IMR-90 (cell line): ENCODE measurements at regions not wholly inside any gene's neighbourhood (a gene's known extent, or its start where the extent isn't known, plus 50 kb on each side); places are given as distances from the start of the nearest gene placed in this dataset.

Source experiments
- BHLHE40 ChIP-seq: fragments of 150-350 bp; IDR thresholded peaks from 2 replicates; pipeline ENCODE4 v1.6.1; 2016; ENCODE audit warnings: mild to moderate bottlenecking, low read depth, low read length
- CEBPB ChIP-seq: IDR thresholded peaks from 2 replicates; pipeline ENCODE4 v1.6.1; 2012; ENCODE audit warnings: low read depth, low read length, improper control_type of control experiment
- FOS ChIP-seq: fragments of 150-350 bp; IDR thresholded peaks from 2 replicates; pipeline ENCODE4 v1.6.1; 2016; ENCODE audit warnings: low read depth, low read length
- MAZ ChIP-seq: IDR thresholded peaks from 2 replicates; pipeline ENCODE4 v1.6.1; 2012; ENCODE audit warnings: low read depth, mild to moderate bottlenecking, low read length, improper control_type of control experiment, moderate library complexity, borderline replicate concordance
- MXI1 ChIP-seq: IDR thresholded peaks from 2 replicates; pipeline ENCODE4 v1.6.1; 2012; ENCODE audit warnings: low read depth, mild to moderate bottlenecking, low read length, moderate library complexity, borderline replicate concordance
- NFE2L2 ChIP-seq: fragments of 150-350 bp; IDR thresholded peaks from 2 replicates; pipeline ENCODE4 v1.6.1; 2016; ENCODE audit warnings: low read depth, mild to moderate bottlenecking, low read length
- POLR2A ChIP-seq: IDR thresholded peaks from 2 replicates; pipeline ENCODE4 v1.6.1; 2012; ENCODE audit warnings: mild to moderate bottlenecking, low read depth, low read length
- RAD21 ChIP-seq: IDR thresholded peaks from 2 replicates; pipeline ENCODE4 v1.6.1; 2012; ENCODE audit warnings: low read length, improper control_type of control experiment
- RCOR1 ChIP-seq: IDR thresholded peaks from 2 replicates; pipeline ENCODE4 v1.6.1; 2012; ENCODE audit warnings: mild to moderate bottlenecking, low read length, improper control_type of control experiment; ENCODE audit not compliant: insufficient replicate concordance
- SMC3 ChIP-seq: fragments of 150-350 bp; IDR thresholded peaks from 2 replicates; pipeline ENCODE4 v1.6.1; 2016; ENCODE audit warnings: low read depth, mild to moderate bottlenecking, antibody characterized with exemption, low read length, moderate library complexity
- TF ChIP-seq, protein P1 (sequence below): conservative IDR thresholded peaks from 2 replicates; pipeline ENCODE4 v1.5.1; 2012; ENCODE audit warnings: mild to moderate bottlenecking, low read depth, low read length, improper control_type of control experiment
- TF ChIP-seq, protein P2 (sequence below): fragments of 150-350 bp; IDR thresholded peaks from 2 replicates; pipeline ENCODE4 v1.6.1; 2016; ENCODE audit warnings: low read depth, mild to moderate bottlenecking, low read length, moderate library complexity, borderline replicate concordance
- TF ChIP-seq, protein P3 (sequence below): fragments of 150-350 bp; IDR thresholded peaks from 2 replicates; pipeline ENCODE4 v1.6.1; 2017; ENCODE audit warnings: mild to moderate bottlenecking, antibody characterized with exemption, low read length, low read depth

DNA sequence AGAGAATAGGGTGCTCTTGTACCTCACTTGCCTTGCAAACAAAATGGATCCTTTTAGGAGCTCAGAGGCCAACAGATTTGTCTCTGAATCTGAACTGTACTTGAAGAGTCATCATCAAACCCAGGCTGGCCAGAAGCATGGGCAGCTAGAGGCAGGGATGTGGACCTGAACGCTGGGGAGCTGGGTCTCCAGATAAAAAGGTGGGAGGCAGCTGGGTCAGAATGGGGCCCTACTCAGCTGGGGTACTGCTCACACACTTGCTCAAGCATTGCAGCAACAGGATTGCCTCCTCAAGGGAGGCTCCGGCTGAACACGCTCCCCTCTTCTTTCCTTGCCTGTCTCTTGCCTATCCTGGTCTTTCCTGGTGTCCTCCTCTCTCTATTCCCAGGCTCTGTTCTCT lies 57.3 kb upstream of the SIX3 start:
- TF ChIP-seq, protein P1, sequence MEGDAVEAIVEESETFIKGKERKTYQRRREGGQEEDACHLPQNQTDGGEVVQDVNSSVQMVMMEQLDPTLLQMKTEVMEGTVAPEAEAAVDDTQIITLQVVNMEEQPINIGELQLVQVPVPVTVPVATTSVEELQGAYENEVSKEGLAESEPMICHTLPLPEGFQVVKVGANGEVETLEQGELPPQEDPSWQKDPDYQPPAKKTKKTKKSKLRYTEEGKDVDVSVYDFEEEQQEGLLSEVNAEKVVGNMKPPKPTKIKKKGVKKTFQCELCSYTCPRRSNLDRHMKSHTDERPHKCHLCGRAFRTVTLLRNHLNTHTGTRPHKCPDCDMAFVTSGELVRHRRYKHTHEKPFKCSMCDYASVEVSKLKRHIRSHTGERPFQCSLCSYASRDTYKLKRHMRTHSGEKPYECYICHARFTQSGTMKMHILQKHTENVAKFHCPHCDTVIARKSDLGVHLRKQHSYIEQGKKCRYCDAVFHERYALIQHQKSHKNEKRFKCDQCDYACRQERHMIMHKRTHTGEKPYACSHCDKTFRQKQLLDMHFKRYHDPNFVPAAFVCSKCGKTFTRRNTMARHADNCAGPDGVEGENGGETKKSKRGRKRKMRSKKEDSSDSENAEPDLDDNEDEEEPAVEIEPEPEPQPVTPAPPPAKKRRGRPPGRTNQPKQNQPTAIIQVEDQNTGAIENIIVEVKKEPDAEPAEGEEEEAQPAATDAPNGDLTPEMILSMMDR, result no peak
- TF ChIP-seq MXI1 (no peak), POLR2A (no peak), BHLHE40 (no peak), SMC3 (no peak), RAD21 (no peak), FOS (no peak), RCOR1 (no peak), CEBPB (no peak), MAZ (no peak), NFE2L2 (no peak)
- TF ChIP-seq, protein P2, sequence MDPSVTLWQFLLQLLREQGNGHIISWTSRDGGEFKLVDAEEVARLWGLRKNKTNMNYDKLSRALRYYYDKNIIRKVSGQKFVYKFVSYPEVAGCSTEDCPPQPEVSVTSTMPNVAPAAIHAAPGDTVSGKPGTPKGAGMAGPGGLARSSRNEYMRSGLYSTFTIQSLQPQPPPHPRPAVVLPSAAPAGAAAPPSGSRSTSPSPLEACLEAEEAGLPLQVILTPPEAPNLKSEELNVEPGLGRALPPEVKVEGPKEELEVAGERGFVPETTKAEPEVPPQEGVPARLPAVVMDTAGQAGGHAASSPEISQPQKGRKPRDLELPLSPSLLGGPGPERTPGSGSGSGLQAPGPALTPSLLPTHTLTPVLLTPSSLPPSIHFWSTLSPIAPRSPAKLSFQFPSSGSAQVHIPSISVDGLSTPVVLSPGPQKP, result no peak
- TF ChIP-seq, protein P3, sequence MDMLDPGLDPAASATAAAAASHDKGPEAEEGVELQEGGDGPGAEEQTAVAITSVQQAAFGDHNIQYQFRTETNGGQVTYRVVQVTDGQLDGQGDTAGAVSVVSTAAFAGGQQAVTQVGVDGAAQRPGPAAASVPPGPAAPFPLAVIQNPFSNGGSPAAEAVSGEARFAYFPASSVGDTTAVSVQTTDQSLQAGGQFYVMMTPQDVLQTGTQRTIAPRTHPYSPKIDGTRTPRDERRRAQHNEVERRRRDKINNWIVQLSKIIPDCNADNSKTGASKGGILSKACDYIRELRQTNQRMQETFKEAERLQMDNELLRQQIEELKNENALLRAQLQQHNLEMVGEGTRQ, result no peak
